Stimulated activated naive CD8-positive, alpha-beta T cell treated with anti-CD3 and anti-CD28 coated beads, Interleukin-15, Interleukin-2, amounts not matched to agents 100 ng/mL and 50 ng/mL, for 24 hours (primary cell): ENCODE measurements at regions not wholly inside any gene's neighbourhood (a gene's known extent, or its start where the extent isn't known, plus 50 kb on each side); places are given as distances from the start of the nearest gene placed in this dataset.
A peak's percentile ranks its signal among the peaks of the same experiment; 100 is the strongest.
"Not testable (repeated sequence)": the region's sequence is repeated elsewhere in the genome, so short reads cannot be mapped to it uniquely, and the experiment has no call there.

Source experiments
- H3K27ac Mint-ChIP-seq: one replicate; pipeline ENCODE4 v1.8.0; 2021; ENCODE audit warnings: mild to moderate bottlenecking, mixed read lengths
- H3K27me3 Mint-ChIP-seq: one replicate; pipeline ENCODE4 v1.8.0; 2021; ENCODE audit warnings: mixed read lengths
- H3K36me3 Mint-ChIP-seq: one replicate; pipeline ENCODE4 v1.8.0; 2021; ENCODE audit warnings: low read depth, mixed read lengths
- H3K4me1 Mint-ChIP-seq: one replicate; pipeline ENCODE4 v1.8.0; 2021; ENCODE audit warnings: low read depth, mixed read lengths
- H3K4me3 Mint-ChIP-seq: one replicate; pipeline ENCODE4 v1.8.0; 2021; ENCODE audit warnings: mild to moderate bottlenecking, mixed read lengths
- H3K9me3 Mint-ChIP-seq: one replicate; pipeline ENCODE4 v1.8.0; 2021; ENCODE audit warnings: mixed read lengths

DNA sequence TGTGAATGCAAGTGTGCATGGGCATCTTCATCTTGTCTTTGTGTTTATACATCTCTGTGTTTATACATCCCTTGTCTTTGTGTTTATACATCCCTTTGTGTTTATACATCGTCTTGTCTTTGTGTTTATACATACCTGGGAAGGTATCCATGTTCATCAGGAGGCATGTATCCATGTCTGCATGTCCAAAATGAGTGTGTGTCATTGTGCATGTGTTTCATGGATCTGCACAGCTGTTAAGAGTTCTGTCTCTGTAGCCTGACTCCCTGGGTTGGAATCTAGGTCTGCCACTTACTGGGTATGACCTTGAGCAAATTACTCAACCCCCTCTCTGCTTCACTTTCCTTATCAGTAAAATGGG, 50.1 kb upstream of the SIRPA start:
- Mint-ChIP-seq H3K4me3 (no peak overlapping the region), H3K36me3 (no peaks in the 10 kb centered on the region), H3K9me3 (peaks cover 3% of the 10 kb centered on the region), H3K27ac (peak overlapping the region; percentile 73), H3K4me1 (peaks cover 15% of the 10 kb centered on the region), H3K27me3 (no peaks in the 10 kb centered on the region)

- Mint-ChIP-seq H3K27me3 (no peaks in the 10 kb centered on the region), H3K27ac (peak overlapping the region; percentile 73), H3K36me3 (no peaks in the 10 kb centered on the region), H3K4me3 (no peak overlapping the region), H3K9me3 (peaks cover 3% of the 10 kb centered on the region), H3K4me1 (peaks cover 13% of the 10 kb centered on the region)
These were observed 50.7 kb upstream of the SIRPA start for GRCh38 chr20:1844325-1845162.

GRCh38 chr20:1842281-1842680, 52.9 kb upstream of the SIRPA start:
- Mint-ChIP-seq H3K9me3 (no peaks in the 10 kb centered on the region), H3K4me3 (no peak overlapping the region), H3K27ac (no peak overlapping the region), H3K4me1 (peaks cover 13% of the 10 kb centered on the region), H3K27me3 (no peaks in the 10 kb centered on the region), H3K36me3 (no peaks in the 10 kb centered on the region)

DNA sequence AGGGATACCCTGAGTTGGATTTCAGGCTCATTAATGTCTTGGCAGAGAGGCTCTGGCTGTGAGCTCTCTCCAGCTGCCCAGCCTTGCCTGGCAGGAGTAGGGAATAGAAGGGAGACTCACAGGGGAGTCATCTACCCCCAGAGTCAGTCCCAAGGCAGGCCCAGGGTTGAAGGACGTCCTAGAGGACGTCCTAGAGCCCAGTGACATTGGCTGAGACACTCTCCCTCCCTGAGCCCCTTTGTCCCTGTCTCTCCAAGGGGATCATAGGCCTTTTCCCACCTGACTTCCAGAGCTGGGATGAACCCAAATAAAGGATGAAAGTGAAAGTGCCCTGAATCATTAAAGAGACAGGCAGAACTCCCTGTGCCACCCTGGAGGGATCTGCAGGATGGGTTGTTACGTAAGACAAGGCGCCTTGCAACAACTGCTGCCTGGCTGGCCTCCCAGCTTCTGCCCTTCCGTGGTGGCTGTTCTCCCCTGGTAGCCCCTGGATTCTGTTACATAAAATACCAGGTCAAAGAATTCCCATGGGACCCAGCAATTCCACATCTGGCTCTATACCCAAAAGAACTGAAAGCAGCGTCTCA, 53.6 kb upstream of the SIRPA start:
- Mint-ChIP-seq H3K27me3 (no peaks in the 10 kb centered on the region), H3K9me3 (no peaks in the 10 kb centered on the region), H3K27ac (no peak overlapping the region), H3K36me3 (no peaks in the 10 kb centered on the region), H3K4me1 (peaks cover 13% of the 10 kb centered on the region), H3K4me3 (no peak overlapping the region)

GRCh38 chr20:1840817-1841553, 54.2 kb upstream of the SIRPA start:
- no peaks in the 10 kb centered on the region for H3K36me3 Mint-ChIP-seq
- no peak overlapping the region for H3K27ac Mint-ChIP-seq
- H3K4me3 Mint-ChIP-seq, result no peak overlapping the region

GRCh38 chr20:1839376-1840317, 55.6 kb upstream of the SIRPA start:
- not testable (repeated sequence) for H3K36me3 Mint-ChIP-seq, H3K27me3 Mint-ChIP-seq, H3K4me1 Mint-ChIP-seq, H3K9me3 Mint-ChIP-seq, H3K4me3 Mint-ChIP-seq, H3K27ac Mint-ChIP-seq

More at GRCh38 chr20:1840817-1841553, 54.2 kb upstream of the SIRPA start:
- Mint-ChIP-seq H3K27me3 (no peaks in the 10 kb centered on the region), H3K4me1 (peaks cover 13% of the 10 kb centered on the region), H3K9me3 (no peaks in the 10 kb centered on the region)

- Mint-ChIP-seq H3K27ac (no peak overlapping the region), H3K9me3 (no peaks in the 10 kb centered on the region), H3K27me3 (no peaks in the 10 kb centered on the region), H3K4me3 (no peak overlapping the region), H3K4me1 (no peaks in the 10 kb centered on the region), H3K36me3 (no peaks in the 10 kb centered on the region)
These were observed 56.5 kb upstream of the SIRPA start for GRCh38 chr20:1838556-1839279.

DNA sequence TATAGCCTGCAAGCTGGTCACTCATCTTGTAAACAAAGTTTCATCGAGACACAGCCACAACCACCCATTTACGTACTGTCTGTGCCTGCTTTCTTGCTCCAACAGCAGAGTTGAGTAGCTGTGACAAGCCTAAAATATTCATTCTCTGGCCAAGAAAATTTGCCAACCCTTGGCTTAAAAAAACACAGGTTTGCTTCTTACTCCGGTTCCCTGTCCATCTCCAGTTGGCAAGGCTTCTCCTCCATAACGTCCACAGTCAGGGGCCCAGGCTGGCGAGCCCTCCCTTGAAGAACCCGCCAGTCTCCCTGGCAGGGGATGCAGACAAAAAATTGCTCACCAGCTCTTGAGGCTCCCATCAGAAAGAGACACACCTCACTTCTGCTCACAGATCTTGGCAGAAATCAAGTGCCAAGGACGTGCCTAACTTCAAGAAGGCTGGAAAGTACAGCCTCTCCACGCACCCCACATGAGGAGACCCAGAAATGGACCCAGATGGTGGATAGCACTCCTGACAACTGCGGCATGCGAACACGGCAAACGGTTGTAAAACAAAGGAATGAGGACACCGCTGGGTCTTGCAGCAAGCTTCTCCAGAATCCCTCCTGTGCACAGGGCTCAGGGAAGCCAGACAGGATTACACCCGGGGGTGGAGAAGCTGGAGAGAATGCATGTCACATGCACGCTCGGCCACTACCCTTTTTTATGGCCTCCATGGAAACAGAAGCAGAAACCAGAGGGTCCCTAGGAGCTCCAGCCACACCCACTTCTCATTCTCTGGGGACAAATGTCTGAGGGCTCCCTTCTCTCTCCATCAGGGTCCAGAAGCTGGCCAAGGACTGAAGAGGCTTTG, 59.8 kb upstream of the SIRPA start:
- H3K36me3 Mint-ChIP-seq, result no peaks in the 10 kb centered on the region
- no peak overlapping the region for H3K4me3 Mint-ChIP-seq
- no peaks in the 10 kb centered on the region for H3K9me3 Mint-ChIP-seq
- no peaks in the 10 kb centered on the region for H3K4me1 Mint-ChIP-seq
- H3K27me3 Mint-ChIP-seq, result no peaks in the 10 kb centered on the region
- no peak overlapping the region for H3K27ac Mint-ChIP-seq

DNA sequence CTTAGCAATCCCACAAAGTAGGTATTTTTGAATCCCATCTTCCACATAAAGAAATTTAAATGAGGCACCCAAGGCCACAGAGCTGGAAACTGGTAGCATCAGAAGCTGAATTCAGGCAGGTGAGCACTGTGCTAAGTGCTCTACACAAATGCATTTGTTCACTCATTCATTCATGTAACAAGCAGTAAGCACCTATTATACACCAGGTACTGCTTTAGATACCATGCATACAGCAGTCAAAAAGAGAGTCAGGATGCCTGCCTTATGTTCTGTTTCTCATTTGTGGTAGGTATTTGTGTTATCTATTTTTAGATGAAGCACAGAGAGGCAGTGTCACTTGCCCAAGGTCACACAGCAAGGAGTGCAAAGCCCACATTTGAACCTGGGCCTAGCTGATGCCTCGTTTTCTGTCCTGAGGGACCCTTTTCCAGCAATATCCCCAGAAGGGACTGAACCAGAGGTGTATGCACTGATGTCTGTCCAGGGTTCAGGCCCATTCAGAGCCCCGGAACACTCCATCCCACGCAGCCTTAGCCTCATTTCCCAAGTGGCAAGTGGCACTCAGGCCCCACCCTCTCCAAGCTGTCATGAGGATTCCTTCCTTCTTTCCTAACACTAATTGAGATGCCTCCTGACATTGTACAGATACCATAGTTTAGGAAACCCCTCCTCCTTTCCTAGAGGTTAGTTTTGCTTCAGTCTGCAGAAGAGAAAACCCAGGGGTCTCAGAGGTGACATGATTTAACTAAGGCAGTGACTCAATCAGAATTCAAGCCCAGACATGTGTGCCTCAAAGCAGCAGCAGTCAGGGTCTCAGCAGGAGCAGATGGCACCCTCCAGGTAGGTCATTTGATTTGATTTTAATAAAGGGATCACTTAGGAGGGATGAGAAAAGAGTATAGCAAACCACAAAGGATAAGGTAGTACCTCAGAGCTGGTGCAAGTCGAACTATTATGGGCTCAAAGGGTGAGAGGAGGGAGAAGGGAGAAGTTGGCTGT, 61.2 kb upstream of the SIRPA start:
- Mint-ChIP-seq H3K9me3 (no peaks in the 10 kb centered on the region), H3K27me3 (no peaks in the 10 kb centered on the region), H3K4me3 (no peak overlapping the region), H3K27ac (no peak overlapping the region), H3K4me1 (no peaks in the 10 kb centered on the region), H3K36me3 (no peaks in the 10 kb centered on the region)

DNA sequence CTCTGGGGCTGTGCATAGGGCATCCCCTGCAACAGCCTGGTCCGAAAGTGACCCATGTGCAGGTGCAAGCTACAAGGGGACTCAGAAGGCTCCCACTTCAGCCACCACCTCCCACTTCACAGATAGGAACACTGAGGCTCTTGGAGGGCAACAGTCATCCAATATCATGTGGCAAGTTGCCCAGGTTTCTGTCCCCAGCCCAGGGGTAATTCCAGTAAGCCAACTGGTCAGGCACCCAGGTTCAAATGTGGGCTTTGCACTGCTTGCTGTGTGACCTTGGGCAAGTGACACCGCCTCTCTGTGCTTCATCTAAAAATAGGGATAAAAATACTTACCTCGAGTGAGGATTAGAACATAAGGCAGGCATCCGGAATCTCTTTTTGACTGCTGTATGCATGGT, 62.0 kb upstream of the SIRPA start:
- no peaks in the 10 kb centered on the region for H3K9me3 Mint-ChIP-seq
- H3K36me3 Mint-ChIP-seq, result no peaks in the 10 kb centered on the region
- no peaks in the 10 kb centered on the region for H3K27me3 Mint-ChIP-seq
- peaks cover 3% of the 10 kb centered on the region for H3K4me1 Mint-ChIP-seq
- H3K27ac Mint-ChIP-seq, result no peak overlapping the region
- no peak overlapping the region for H3K4me3 Mint-ChIP-seq

- Mint-ChIP-seq H3K4me1 (peaks cover 5% of the 10 kb centered on the region), H3K27me3 (no peaks in the 10 kb centered on the region), H3K36me3 (no peaks in the 10 kb centered on the region), H3K27ac (no peak overlapping the region), H3K9me3 (no peaks in the 10 kb centered on the region), H3K4me3 (no peak overlapping the region)
These were observed 62.6 kb upstream of the SIRPA start for GRCh38 chr20:1832634-1833033.

GRCh38 chr20:1831606-1832005, 63.6 kb upstream of the SIRPA start:
- Mint-ChIP-seq H3K4me1 (peaks cover 5% of the 10 kb centered on the region), H3K27me3 (peaks cover 3% of the 10 kb centered on the region), H3K36me3 (no peaks in the 10 kb centered on the region), H3K4me3 (no peak overlapping the region), H3K27ac (no peak overlapping the region), H3K9me3 (no peaks in the 10 kb centered on the region)
